OCI-LY7 (cell line): ENCODE measurements at regions not wholly inside any gene's neighbourhood (a gene's known extent, or its start where the extent isn't known, plus 50 kb on each side); places are given as distances from the start of the nearest gene placed in this dataset.

Experiments used
- BruUV-seq: library from RNA; stranded (reverse); fragments of 400-500 nt; replicated peaks from 2 replicates; lab custom pipeline; 2021; lab: Mats Ljungman, UMichigan
- CTCF ChIA-PET: fragments of 300-600 bp; sonication (Branson Sonifier 250); formaldehyde crosslinking; loops from one replicate; lab custom pipeline; 2022; ENCODE audit warnings: antibody characterized with exemption; ENCODE audit not compliant: unreplicated experiment; lab: Charles Lee
- POLR2A ChIA-PET: fragments of 300-600 bp; sonication (Branson Sonifier 250); formaldehyde crosslinking; loops from one replicate; lab custom pipeline; 2022; ENCODE audit warnings: antibody characterized with exemption; lab: Charles Lee
- DNase-seq: peaks from one replicate; pipeline ENCODE4 v3.0.0-alpha.2; 2015; ENCODE audit warnings: low spot score
- H2AFZ ChIP-seq: fragments of 200-600 bp; sonication (generic), shearing (Covaris generic); 2 replicates; pipeline ENCODE4 v1.6.1; 2014; ENCODE audit warnings: mild to moderate bottlenecking, antibody characterized with exemption, low read length, moderate library complexity
- H3K27ac ChIP-seq: fragments of 200-600 bp; sonication (generic); 2 replicates; pipeline ENCODE4 v1.5.1; 2014; ENCODE audit warnings: mixed run types, low read depth, mild to moderate bottlenecking, moderate library complexity, low read length, inconsistent platforms; ENCODE audit not compliant: poor library complexity, severe bottlenecking
- H3K36me3 ChIP-seq: fragments of 200-600 bp; sonication (generic); 2 replicates; pipeline ENCODE4 v1.6.1; 2014; ENCODE audit warnings: mild to moderate bottlenecking, antibody characterized with exemption, low read length, moderate library complexity, mixed read lengths; ENCODE audit not compliant: insufficient read depth
- H3K4me1 ChIP-seq: fragments of 200-600 bp; sonication (generic); 2 replicates; pipeline ENCODE4 v1.5.1; 2014; ENCODE audit warnings: mild to moderate bottlenecking, low read length; ENCODE audit not compliant: insufficient read depth, poor library complexity, severe bottlenecking
- H3K4me2 ChIP-seq: fragments of 200-600 bp; sonication (generic); 2 replicates; pipeline ENCODE4 v1.6.1; 2014; ENCODE audit warnings: mild to moderate bottlenecking, low read length
- H3K4me3 ChIP-seq: fragments of 200-600 bp; sonication (generic); 2 replicates; pipeline ENCODE4 v1.5.1; 2014; ENCODE audit warnings: mild to moderate bottlenecking, low read depth, low read length; ENCODE audit not compliant: poor library complexity, severe bottlenecking
- H3K79me2 ChIP-seq: fragments of 200-600 bp; sonication (generic); 2 replicates; pipeline ENCODE4 v1.6.1; 2016; ENCODE audit warnings: low read depth, mild to moderate bottlenecking, low read length, moderate library complexity, mixed read lengths; ENCODE audit not compliant: insufficient read depth
- H3K9me2 ChIP-seq: fragments of 200-600 bp; sonication (generic); 2 replicates; pipeline ENCODE4 v1.6.1; 2016; ENCODE audit warnings: mild to moderate bottlenecking, low read length, mixed read lengths; ENCODE audit not compliant: insufficient read depth
- H3K9me3 ChIP-seq: fragments of 200-600 bp; sonication (generic); 2 replicates; pipeline ENCODE4 v1.6.1; 2014; ENCODE audit warnings: mild to moderate bottlenecking, mixed run types, low read length, mixed read lengths
- H4K20me1 ChIP-seq: fragments of 200-600 bp; sonication (generic); 2 replicates; pipeline ENCODE4 v1.6.1; 2014; ENCODE audit warnings: mild to moderate bottlenecking, antibody characterized with exemption, low read length, moderate library complexity, mixed read lengths; ENCODE audit not compliant: insufficient read depth
- CTCF ChIP-seq: fragments of 200-600 bp; sonication (generic); conservative IDR thresholded peaks from 2 replicates; pipeline ENCODE4 v1.5.1; 2014; ENCODE audit warnings: mild to moderate bottlenecking, antibody characterized with exemption, low read length, moderate library complexity, mixed read lengths
- EZH2phosphoT487 ChIP-seq: fragments of 200-600 bp; sonication (generic); IDR thresholded peaks from 2 replicates; pipeline ENCODE4 v1.6.1; 2018; ENCODE audit warnings: low read depth, borderline replicate concordance, mild to moderate bottlenecking, mixed run types, antibody characterized with exemption, low read length, moderate library complexity, mixed read lengths
- intact Hi-C: fragments of 100-400 bp; cut with micrococcal nuclease; formaldehyde crosslinking; loops from one replicate; pipeline ENCODE4 v1.10.0; 2022; ENCODE audit not compliant: unreplicated experiment

DNA sequence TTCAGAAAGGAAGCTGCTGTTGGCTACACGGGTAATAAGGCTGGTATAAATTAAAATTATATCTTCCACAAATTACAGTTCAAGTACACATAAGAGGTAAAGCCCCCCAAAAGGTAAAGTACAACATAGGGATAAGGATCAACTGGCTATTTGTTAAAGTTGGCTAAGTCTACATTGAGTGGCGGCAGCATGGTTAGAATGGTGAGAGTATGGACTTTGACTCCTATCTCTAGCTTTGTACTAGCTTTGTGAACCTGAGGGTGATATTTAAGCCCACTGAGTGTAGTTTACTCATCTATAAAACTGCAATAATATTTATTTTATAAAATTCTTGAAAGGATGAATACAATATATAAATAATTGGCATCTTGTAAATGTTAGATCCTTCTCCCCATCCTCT, 542.8 kb downstream of the DSC3 start:
- Histone ChIP-seq H3K4me3 (no peak overlapping the region), H3K4me2 (no peak overlapping the region), H3K27ac (no peak overlapping the region), H3K9me3 (no peaks in the 10 kb centered on the region), H3K9me2 (no peaks in the 10 kb centered on the region), H3K36me3 (no peaks in the 10 kb centered on the region), H4K20me1 (no peaks in the 10 kb centered on the region), H2AFZ (no peak overlapping the region), H3K4me1 (no peaks in the 10 kb centered on the region), H3K79me2 (no peaks in the 10 kb centered on the region)
- ChIA-PET CTCF (no interaction called here), POLR2A (no interaction called here)
- BruUV-seq = no TSS peak
- TF ChIP-seq CTCF (no peak), EZH2phosphoT487 (no peak)
- no peak for DNase-seq
- intact Hi-C loops = no loop called here

- Histone ChIP-seq H3K36me3 (no peaks in the 10 kb centered on the region), H4K20me1 (no peaks in the 10 kb centered on the region), H3K9me2 (no peaks in the 10 kb centered on the region), H3K4me3 (no peak overlapping the region), H3K4me1 (no peaks in the 10 kb centered on the region), H2AFZ (no peak overlapping the region), H3K79me2 (no peaks in the 10 kb centered on the region), H3K9me3 (no peaks in the 10 kb centered on the region), H3K4me2 (no peak overlapping the region), H3K27ac (no peak overlapping the region)
- intact Hi-C loops = no loop called here
- CTCF ChIA-PET = no interaction called here
- BruUV-seq = no TSS peak
- no peak for DNase-seq
- POLR2A ChIA-PET = no interaction called here
- TF ChIP-seq CTCF (no peak), EZH2phosphoT487 (no peak)
Measured at GRCh38 chr18:30492552-30493129, 549.9 kb downstream of the DSC3 start.

DNA sequence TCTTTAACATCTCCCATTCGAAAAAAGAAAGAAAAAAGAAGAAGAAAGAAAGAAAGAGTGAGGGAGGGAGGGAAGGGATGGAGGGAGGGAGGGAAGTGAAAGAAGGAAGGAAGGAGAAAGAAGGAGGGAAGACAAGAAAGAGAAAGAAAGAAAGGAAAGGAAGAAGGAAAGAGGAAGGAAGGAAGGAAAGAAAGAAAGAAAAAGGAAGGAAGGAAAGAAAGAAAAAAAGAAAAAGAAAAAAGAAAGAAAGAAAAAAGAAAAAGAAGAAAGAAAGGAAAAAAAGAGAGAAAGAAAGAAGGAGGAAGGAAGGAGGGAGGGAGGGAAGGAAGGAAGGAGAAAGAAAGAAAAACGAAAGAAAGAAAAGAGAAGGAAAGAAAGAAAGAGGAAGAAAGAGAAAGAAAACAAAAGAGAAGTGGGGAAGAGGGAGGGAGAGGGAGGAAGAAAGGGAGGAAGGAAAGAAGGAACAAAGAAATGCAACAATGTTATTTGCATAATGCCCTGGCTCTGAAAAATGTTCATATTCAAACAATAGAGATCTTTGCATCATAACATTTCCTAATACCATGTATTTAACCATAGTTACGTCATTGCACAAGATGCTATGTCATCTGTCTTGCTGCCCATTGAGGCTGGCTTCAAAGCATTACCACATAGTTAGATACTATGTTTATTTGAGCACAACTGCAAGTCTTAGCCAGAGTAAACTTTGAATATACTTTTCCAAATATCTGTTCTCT, 550.6 kb downstream of the DSC3 start:
- Histone ChIP-seq H3K9me3 (no peaks in the 10 kb centered on the region), H3K36me3 (no peaks in the 10 kb centered on the region), H3K4me1 (no peaks in the 10 kb centered on the region), H3K4me2 (no peak overlapping the region), H4K20me1 (no peaks in the 10 kb centered on the region), H3K27ac (no peak overlapping the region), H3K79me2 (no peaks in the 10 kb centered on the region), H2AFZ (no peak overlapping the region), H3K4me3 (no peak overlapping the region), H3K9me2 (no peaks in the 10 kb centered on the region)
- intact Hi-C loops = no loop called here
- CTCF ChIA-PET = no interaction called here
- TF ChIP-seq CTCF (no peak), EZH2phosphoT487 (no peak)
- BruUV-seq = no TSS peak
- POLR2A ChIA-PET = no interaction called here
- DNase-seq = no peak
